T-helper 1 cell treated with Interleukin-12 subunit alpha and Interleukin-12 subunit beta and Interleukin-4 antibody, amounts not matched to agents 30 μg/mL and 1 μg/mL, for 36 hours (primary cell): ENCODE measurements at regions not wholly inside any gene's neighbourhood (a gene's known extent, or its start where the extent isn't known, plus 50 kb on each side); places are given as distances from the start of the nearest gene placed in this dataset.
"Not testable (repeated sequence)": the region's sequence is repeated elsewhere in the genome, so short reads cannot be mapped to it uniquely, and the experiment has no call there.

Source experiments
- H3K27ac Mint-ChIP-seq: one replicate; pipeline ENCODE4 v1.8.0; 2021; ENCODE audit warnings: mild to moderate bottlenecking, mixed read lengths
- H3K27me3 Mint-ChIP-seq: one replicate; pipeline ENCODE4 v1.8.0; 2021; ENCODE audit warnings: low read depth, mixed read lengths
- H3K36me3 Mint-ChIP-seq: one replicate; pipeline ENCODE4 v1.8.0; 2021; ENCODE audit warnings: low read depth, mixed read lengths
- H3K4me1 Mint-ChIP-seq: one replicate; pipeline ENCODE4 v1.8.0; 2021; ENCODE audit warnings: low read depth, mixed read lengths
- H3K4me3 Mint-ChIP-seq: one replicate; pipeline ENCODE4 v1.8.0; 2021; ENCODE audit warnings: mild to moderate bottlenecking, moderate library complexity, mixed read lengths
- H3K9me3 Mint-ChIP-seq: one replicate; pipeline ENCODE4 v1.8.0; 2021; ENCODE audit warnings: mixed read lengths

DNA sequence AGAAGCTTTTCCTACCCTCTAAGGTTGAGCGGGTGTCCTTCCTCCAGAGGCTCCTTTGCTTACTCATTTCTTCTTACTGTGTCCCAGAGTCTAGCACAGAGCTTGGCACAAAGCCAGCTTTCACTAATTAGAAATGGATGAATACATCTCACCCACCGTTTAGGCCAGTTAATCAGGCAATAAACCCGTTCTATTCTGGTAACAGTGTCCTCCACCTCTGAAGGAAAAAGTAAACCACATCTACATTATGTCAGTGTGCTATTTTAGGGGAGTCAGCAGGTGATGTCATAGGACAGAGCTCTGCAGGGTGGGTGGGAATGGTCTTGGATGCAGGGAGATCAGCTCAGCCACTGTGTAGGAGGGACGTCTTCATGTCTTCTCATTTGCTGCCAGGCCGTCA lies 109.2 kb downstream of the OSTF1 start:
- Mint-ChIP-seq H3K27me3 (peaks cover 6% of the 10 kb centered on the region), H3K9me3 (no peaks in the 10 kb centered on the region), H3K36me3 (peaks cover 8% of the 10 kb centered on the region), H3K4me1 (peaks cover 5% of the 10 kb centered on the region), H3K27ac (no peak overlapping the region), H3K4me3 (no peak overlapping the region)

DNA sequence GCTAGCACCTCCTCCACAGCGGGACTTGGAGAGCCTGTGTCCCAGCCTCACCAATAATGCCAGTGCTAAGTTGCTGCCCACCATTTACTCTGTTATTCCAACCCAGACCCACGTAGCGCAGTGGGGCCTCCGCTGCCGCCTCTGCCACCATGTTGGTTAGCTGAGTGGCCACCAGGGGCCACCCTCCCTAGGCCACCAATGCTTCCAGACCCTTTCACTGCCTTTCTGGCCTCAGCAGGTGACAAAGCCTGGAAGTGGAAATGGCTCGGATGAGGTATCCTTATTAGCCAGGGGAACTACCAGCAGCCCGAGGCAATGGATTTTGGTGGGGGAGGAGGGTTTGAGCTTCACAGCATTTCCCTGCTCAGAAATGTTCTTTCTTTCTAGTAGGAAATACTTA lies 110.1 kb downstream of the OSTF1 start:
- H3K4me1 Mint-ChIP-seq, result peaks cover 5% of the 10 kb centered on the region
- no peak overlapping the region for H3K4me3 Mint-ChIP-seq
- no peaks in the 10 kb centered on the region for H3K9me3 Mint-ChIP-seq
- no peak overlapping the region for H3K27ac Mint-ChIP-seq
- peaks cover 6% of the 10 kb centered on the region for H3K27me3 Mint-ChIP-seq
- peaks cover 7% of the 10 kb centered on the region for H3K36me3 Mint-ChIP-seq

DNA sequence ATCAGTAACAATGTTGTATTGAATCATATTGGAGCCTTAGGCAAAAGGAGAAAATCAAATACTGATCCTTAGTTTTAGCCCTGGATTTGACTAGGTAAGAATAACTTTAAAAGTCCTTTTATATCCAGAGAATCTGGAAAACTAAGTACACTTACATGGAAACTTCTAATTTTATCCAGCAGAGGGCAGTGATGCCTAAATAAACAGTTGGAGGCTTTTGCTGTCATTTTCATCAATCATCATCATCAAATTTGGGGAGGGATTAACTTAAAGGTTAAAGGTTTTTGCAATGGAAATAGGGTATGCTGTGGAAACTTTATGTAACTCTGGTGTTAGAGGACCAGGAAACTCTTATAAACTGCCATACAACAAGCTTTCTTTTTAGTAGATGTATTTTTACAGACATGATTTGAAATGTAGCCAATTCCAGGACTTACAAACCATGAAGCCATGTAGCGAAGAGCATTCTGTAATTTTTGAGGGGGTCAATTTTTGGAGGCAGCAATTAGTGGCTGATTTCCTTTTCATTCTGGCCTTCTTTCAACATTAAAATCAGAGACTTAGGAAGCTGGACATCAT lies 112.7 kb downstream of the OSTF1 start:
- H3K36me3 Mint-ChIP-seq, result peaks cover 1% of the 10 kb centered on the region
- no peaks in the 10 kb centered on the region for H3K27me3 Mint-ChIP-seq
- no peak overlapping the region for H3K4me3 Mint-ChIP-seq
- no peaks in the 10 kb centered on the region for H3K9me3 Mint-ChIP-seq
- peaks cover 5% of the 10 kb centered on the region for H3K4me1 Mint-ChIP-seq
- no peak overlapping the region for H3K27ac Mint-ChIP-seq

DNA sequence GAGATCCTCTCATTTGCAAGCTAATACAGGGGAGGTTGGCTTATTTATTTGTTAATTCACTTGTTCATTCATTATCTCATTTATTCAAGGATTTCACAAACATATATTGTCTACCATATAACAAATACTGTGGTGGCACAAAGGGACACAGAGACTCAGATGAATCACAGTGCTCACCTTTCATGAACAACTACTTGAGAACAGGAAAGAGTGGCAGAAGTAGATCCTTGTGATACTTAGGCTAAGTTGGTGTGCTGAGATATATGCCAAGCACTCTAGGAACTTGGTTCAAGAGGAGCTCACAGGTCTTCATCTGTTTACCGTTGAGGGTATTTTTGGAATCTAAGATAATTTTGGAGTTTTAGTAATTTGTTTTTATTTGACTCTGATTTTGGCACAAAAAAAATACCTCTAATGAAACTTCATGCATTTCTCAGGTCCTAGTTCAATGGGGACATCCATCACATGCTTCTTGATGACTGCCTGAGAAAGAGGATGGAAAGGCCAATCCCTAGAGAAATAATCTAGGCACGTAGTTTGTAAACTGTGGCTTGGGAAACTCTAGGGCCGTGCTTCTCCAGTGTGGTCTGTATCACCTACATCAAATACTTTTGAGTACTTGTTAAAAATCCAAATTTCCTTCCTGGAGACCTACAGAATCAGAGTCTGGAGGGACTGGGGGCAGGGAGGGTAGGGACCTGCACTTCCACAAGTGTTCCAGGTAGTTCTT lies 113.3 kb downstream of the OSTF1 start:
- no peak overlapping the region for H3K27ac Mint-ChIP-seq
- H3K4me1 Mint-ChIP-seq, result peaks cover 5% of the 10 kb centered on the region
- H3K36me3 Mint-ChIP-seq, result no peaks in the 10 kb centered on the region
- H3K4me3 Mint-ChIP-seq, result no peak overlapping the region
- no peaks in the 10 kb centered on the region for H3K27me3 Mint-ChIP-seq
- H3K9me3 Mint-ChIP-seq, result no peaks in the 10 kb centered on the region

DNA sequence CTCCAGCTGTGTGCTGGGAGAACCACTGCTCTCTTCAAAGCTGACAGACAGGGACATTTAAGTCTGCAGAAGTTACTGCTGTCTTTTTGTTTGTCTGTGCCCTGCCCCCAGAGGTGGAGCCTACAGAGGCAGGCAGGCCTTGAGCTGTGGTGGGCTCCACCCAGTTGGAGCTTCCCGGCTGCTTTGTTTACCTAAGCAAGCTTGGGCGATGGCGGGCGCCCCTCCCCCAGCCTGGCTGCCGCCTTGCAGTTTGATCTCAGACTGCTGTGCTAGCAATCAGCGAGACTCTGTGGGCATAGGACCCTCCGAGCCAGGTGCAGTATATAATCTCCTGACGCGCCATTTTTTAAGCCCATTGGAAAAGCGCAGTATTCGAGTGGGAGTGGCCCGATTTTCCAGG lies 119.7 kb downstream of the OSTF1 start:
- H3K4me3 Mint-ChIP-seq, H3K27me3 Mint-ChIP-seq, H3K27ac Mint-ChIP-seq, H3K36me3 Mint-ChIP-seq, H3K9me3 Mint-ChIP-seq, H3K4me1 Mint-ChIP-seq: not testable (repeated sequence)

DNA sequence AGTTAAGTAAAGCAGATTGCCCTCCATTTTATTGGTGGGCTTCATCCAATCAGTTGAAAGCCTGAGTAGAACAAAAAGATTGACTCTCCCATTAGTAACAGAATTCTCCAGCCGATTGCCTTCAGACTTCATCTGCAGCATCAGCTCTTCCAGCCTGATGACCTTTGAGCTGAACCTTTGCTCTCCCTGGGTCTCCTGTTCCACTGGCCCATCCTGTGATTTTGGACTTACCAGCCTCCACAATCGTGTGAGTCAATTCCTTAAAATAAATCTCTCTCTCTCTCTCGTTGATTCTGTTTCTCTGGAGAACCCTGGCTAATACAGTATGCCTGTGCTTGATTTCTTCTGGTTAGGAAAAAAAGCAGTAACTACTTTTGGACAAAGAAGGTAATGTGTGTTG lies 121.9 kb downstream of the OSTF1 start:
- peaks cover 3% of the 10 kb centered on the region for H3K36me3 Mint-ChIP-seq

DNA sequence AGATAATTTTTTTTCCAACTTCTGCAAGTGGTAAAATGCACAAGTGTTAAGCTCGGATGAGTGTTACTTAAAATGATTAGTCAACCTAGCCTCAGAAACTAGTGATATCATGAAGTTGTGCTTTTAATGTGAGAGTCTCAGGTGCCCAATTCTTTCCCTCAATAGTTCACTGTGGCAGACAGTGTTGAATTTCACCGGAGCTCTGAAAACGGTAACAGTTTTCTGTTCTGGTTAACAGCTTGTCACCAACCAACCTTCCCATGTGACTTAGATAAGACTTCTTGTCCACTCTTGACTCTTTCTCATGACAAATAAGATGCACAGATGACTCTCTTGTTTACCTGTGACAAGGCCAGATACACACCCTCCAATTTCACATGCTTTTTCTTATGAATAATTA lies 125.5 kb downstream of the OSTF1 start:
- Mint-ChIP-seq H3K4me3 (no peak overlapping the region), H3K27ac (no peak overlapping the region), H3K36me3 (peaks cover 3% of the 10 kb centered on the region), H3K27me3 (no peaks in the 10 kb centered on the region), H3K9me3 (no peaks in the 10 kb centered on the region), H3K4me1 (no peaks in the 10 kb centered on the region)

More for the DNA sequence above, 121.9 kb downstream of the OSTF1 start:
- no peaks in the 10 kb centered on the region for H3K4me1 Mint-ChIP-seq
- no peaks in the 10 kb centered on the region for H3K27me3 Mint-ChIP-seq
- no peak overlapping the region for H3K4me3 Mint-ChIP-seq
- no peak overlapping the region for H3K27ac Mint-ChIP-seq
- no peaks in the 10 kb centered on the region for H3K9me3 Mint-ChIP-seq

DNA sequence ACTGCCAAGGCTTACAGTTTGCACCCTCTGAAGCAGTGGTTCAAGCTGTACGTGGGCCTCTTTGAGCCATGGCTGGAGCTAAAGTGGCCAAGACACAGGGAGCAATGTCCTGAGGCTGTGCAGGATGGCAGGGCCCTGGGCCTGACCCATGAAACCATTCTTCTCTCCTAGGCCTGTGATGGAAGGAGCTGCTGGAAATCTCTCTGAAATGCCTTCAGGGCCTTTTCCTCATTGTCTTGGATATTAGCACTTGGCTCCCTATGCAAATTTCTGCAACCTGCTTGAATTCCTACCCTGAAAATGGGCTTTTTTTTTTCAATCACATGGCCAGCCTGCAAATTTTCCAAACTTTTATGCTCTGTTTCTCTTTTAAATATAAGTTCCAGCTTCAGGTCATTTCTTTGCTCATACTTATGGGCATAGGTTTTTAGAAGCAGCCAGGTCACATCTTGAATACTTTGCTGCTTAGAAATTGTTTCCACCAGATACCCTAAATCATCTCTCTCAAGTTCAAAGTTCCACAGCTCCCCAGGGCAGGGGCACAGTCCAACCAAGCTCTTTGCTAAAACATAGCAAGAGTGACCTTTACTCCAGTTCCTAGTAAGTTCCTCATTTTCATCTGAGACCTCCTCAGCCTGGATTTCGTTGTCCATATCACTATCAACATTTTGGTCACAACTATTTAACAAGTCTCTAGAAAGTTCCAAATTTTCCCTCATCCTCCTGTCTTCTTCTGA lies 138.3 kb downstream of the OSTF1 start:
- Mint-ChIP-seq H3K27me3 (peaks cover 4% of the 10 kb centered on the region), H3K4me3 (no peak overlapping the region), H3K9me3 (peaks cover 14% of the 10 kb centered on the region), H3K27ac (no peak overlapping the region), H3K36me3 (peaks cover 2% of the 10 kb centered on the region), H3K4me1 (peaks cover 2% of the 10 kb centered on the region)

DNA sequence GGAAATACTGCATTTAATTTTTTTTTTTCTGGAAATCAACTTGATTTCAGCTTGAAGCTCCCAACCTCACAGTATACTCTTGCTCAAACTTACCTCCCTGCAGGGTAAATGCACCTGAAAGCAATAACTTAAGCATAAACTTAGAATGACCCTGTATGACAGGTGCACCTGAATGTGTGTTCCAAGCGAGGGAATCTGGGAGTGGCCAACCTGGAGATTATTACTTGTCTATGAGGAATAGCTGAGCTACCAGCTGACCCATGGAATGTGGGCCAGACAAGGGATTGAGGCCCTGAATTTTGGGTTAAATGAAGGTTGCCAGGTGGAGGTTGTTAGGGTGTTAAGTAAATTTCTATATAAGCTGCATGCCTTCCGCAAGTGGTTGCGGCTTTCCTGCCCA lies 140.6 kb downstream of the OSTF1 start:
- H3K4me1 Mint-ChIP-seq, result peaks cover 2% of the 10 kb centered on the region
- H3K4me3 Mint-ChIP-seq, result no peak overlapping the region
- peaks cover 14% of the 10 kb centered on the region for H3K9me3 Mint-ChIP-seq
- no peaks in the 10 kb centered on the region for H3K27me3 Mint-ChIP-seq
- H3K27ac Mint-ChIP-seq, result no peak overlapping the region
- H3K36me3 Mint-ChIP-seq, result peaks cover 2% of the 10 kb centered on the region

DNA sequence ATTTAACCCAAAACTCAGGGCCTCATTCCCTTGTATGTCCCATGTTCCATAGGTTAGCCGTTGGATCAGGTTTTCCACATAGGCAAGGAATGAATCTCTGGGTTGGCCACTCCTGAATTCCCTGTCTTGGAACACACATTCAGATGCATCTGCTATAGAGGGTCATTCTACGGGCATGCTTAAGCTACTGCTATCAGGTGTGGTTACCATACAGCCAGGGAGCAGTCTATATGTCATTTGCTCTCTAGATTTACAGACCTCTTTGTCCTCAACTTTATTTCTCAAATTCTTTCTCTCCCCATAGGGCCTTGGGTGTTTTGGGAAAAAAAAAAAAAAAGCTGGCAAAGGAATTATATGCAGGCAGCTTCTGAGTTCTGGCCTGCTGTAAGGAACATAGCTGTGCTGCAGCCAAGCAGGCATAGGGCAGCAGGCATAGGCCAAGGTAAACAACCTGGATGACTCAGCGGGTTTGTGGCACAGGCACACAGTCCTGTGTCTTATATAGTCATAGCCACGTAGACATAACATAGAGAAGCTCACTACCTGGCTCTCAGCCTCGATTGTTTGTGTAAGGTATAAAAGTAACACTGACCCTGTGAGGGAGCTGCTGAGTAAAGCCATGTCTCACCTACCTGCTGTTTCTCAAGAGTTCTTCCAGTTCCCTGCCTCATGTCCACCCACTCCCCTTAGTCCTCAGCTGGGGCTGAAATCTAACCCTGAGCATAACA lies 141.5 kb downstream of the OSTF1 start:
- peaks cover 2% of the 10 kb centered on the region for H3K36me3 Mint-ChIP-seq
- no peaks in the 10 kb centered on the region for H3K27me3 Mint-ChIP-seq
- H3K9me3 Mint-ChIP-seq, result peaks cover 9% of the 10 kb centered on the region
- H3K4me3 Mint-ChIP-seq, result no peak overlapping the region
- H3K27ac Mint-ChIP-seq, result no peak overlapping the region
- peaks cover 2% of the 10 kb centered on the region for H3K4me1 Mint-ChIP-seq

DNA sequence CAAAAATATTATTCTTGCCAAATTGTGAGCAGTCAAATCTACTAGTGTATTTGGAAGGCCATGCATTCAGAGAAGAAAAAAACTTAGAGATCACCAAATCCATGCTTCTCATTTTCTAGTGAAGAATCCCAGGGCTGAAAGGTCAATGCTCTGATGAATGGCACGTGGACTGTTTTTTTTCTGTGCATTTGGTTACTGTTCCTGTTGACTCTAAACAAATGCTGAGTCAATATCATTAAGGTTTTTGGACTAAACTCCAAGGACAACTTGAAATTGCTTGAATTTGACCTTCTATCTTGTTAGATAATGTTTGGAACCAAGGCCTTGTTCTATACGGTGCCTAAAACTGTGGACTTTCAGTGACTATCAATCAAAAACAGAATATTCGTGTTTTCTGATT lies 142.2 kb downstream of the OSTF1 start:
- peaks cover 8% of the 10 kb centered on the region for H3K9me3 Mint-ChIP-seq
- H3K4me3 Mint-ChIP-seq, result no peak overlapping the region
- H3K27me3 Mint-ChIP-seq, result no peaks in the 10 kb centered on the region
- H3K4me1 Mint-ChIP-seq, result peaks cover 2% of the 10 kb centered on the region
- H3K36me3 Mint-ChIP-seq, result peaks cover 2% of the 10 kb centered on the region
- no peak overlapping the region for H3K27ac Mint-ChIP-seq

DNA sequence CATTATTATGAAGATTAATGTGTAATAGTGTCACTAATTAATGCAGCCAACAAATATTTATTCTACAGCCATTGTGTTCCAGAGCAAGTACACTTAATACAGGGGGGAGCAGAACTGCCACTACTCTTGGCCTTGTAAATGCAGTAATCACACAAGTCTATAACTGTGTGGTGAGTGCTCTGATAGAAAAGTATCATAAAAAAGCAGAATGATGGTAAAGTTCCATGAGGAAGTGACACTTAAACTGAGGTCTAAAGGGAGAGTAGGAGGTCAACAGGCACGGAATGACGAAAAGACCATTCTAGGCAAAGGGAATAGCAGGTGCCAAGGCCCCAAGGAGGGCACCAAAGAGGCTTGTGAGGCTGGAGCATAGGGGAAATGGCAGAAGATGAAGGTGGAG lies 142.9 kb downstream of the OSTF1 start:
- peaks cover 2% of the 10 kb centered on the region for H3K4me1 Mint-ChIP-seq
- H3K9me3 Mint-ChIP-seq, result peaks cover 15% of the 10 kb centered on the region
- no peak overlapping the region for H3K27ac Mint-ChIP-seq
- H3K27me3 Mint-ChIP-seq, result no peaks in the 10 kb centered on the region
- peaks cover 2% of the 10 kb centered on the region for H3K36me3 Mint-ChIP-seq
- H3K4me3 Mint-ChIP-seq, result no peak overlapping the region

DNA sequence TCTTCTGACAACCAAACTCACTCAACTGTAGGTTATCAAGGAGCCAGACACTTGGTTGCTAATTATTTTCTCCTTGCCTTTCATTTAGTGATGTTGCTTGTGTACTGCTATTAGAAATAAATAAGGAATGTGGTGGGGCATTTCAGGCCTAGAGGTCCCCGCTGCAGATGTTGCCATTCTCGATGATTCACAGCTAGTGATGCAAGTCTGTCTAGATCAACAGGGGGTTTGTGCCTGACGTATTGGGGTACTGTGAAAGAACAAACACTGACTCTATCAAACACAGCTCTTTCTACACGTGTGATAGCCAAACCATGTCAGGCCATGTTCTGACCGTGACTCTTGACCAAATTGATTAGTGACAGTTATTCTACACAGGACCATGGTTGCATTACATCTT lies 144.7 kb downstream of the OSTF1 start:
- Mint-ChIP-seq H3K27ac (no peak overlapping the region), H3K9me3 (peaks cover 12% of the 10 kb centered on the region), H3K4me3 (no peak overlapping the region), H3K4me1 (peaks cover 2% of the 10 kb centered on the region), H3K27me3 (no peaks in the 10 kb centered on the region), H3K36me3 (peaks cover under 1% of the 10 kb centered on the region)

DNA sequence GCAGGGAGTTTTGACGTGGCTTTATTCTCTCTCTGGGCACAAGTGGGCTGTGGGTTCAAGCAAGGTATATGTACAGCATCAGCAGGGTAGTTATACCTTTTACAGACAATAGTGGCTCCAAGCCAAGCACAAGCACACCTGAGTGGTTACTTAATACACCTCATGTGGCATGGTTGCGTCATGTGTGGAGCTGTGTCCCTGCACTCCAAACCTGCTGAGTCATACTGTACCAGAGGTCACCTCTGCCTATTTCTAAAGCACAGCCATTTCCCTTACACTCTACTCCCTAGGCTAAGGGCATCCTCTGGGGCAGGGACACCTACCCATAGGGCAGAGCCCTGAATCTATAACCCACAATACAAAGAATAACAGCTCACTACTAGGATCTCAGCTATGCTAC lies 147.3 kb downstream of the OSTF1 start:
- H3K27me3 Mint-ChIP-seq, result no peaks in the 10 kb centered on the region
- no peak overlapping the region for H3K4me3 Mint-ChIP-seq
- no peaks in the 10 kb centered on the region for H3K4me1 Mint-ChIP-seq
- no peaks in the 10 kb centered on the region for H3K36me3 Mint-ChIP-seq
- H3K27ac Mint-ChIP-seq, result no peak overlapping the region
- H3K9me3 Mint-ChIP-seq, result peaks cover 12% of the 10 kb centered on the region
